NCI-H526 (cell line): ENCODE measurements at regions not wholly inside any gene's neighbourhood (a gene's known extent, or its start where the extent isn't known, plus 50 kb on each side); places are given as distances from the start of the nearest gene placed in this dataset.
"Not testable (repeated sequence)": the region's sequence is repeated elsewhere in the genome, so short reads cannot be mapped to it uniquely, and the experiment has no call there.

Source experiments
- DNase-seq, 2 experiments: peaks; one replicate each; lab custom pipeline; 2025; lab: John Stamatoyannopoulos, UW

- no peak for DNase-seq
These were observed 95.9 kb upstream of the ZNF536 start for GRCh38 chr19:30276011-30276882.

GRCh38 chr19:30276883-30277280, 95.3 kb upstream of the ZNF536 start:
- DNase-seq = no peak

- no peak for DNase-seq
These were observed 94.0 kb upstream of the ZNF536 start for GRCh38 chr19:30277941-30278881.

- no peak for DNase-seq
These were observed 93.3 kb upstream of the ZNF536 start for GRCh38 chr19:30278882-30279254.

- no peak for DNase-seq
These were observed 92.2 kb upstream of the ZNF536 start for GRCh38 chr19:30280018-30280417.

- no peak for DNase-seq
These were observed 90.3 kb upstream of the ZNF536 start for GRCh38 chr19:30281906-30282305.

GRCh38 chr19:30283556-30283955, 88.6 kb upstream of the ZNF536 start:
- DNase-seq = no peak

- DNase-seq = no peak
These were observed 88.0 kb upstream of the ZNF536 start for GRCh38 chr19:30284209-30284608.

- DNase-seq = no peak
These were observed 87.3 kb upstream of the ZNF536 start for GRCh38 chr19:30284885-30285284.

GRCh38 chr19:30286378-30286777, 85.8 kb upstream of the ZNF536 start:
- DNase-seq = no peak

GRCh38 chr19:30287259-30287658, 84.9 kb upstream of the ZNF536 start:
- no peak for DNase-seq

GRCh38 chr19:30287973-30288372, 84.2 kb upstream of the ZNF536 start:
- no peak for DNase-seq

- no peak for DNase-seq
These were observed 83.3 kb upstream of the ZNF536 start for GRCh38 chr19:30288911-30289310.

GRCh38 chr19:30289336-30289735, 82.8 kb upstream of the ZNF536 start:
- no peak for DNase-seq

GRCh38 chr19:30290805-30291204, 81.4 kb upstream of the ZNF536 start:
- DNase-seq = not testable (repeated sequence)

- no peak for DNase-seq
These were observed 79.0 kb upstream of the ZNF536 start for GRCh38 chr19:30293051-30293785.

- DNase-seq = no peak
These were observed 74.2 kb upstream of the ZNF536 start for GRCh38 chr19:30297969-30298368.

GRCh38 chr19:30303131-30303654, 69.0 kb upstream of the ZNF536 start:
- DNase-seq = no peak

GRCh38 chr19:30304540-30304939, 67.6 kb upstream of the ZNF536 start:
- no peak for DNase-seq

- DNase-seq = no peak
These were observed 66.7 kb upstream of the ZNF536 start for GRCh38 chr19:30305346-30306060.
